Neutrophil (primary cell): ENCODE measurements at regions not wholly inside any gene's neighbourhood (a gene's known extent, or its start where the extent isn't known, plus 50 kb on each side); places are given as distances from the start of the nearest gene placed in this dataset.

Experiments
- H3K27ac ChIP-seq: fragments of 200-600 bp; sonication (generic); 2 replicates; pipeline ENCODE4 v1.5.1; 2016; ENCODE audit warnings: mild to moderate bottlenecking, moderate library complexity
- H3K27me3 ChIP-seq: fragments of 200-600 bp; sonication (generic); 2 replicates; pipeline ENCODE4 v1.6.0; 2016; ENCODE audit warnings: mild to moderate bottlenecking
- H3K36me3 ChIP-seq: fragments of 200-600 bp; sonication (generic); 2 replicates; pipeline ENCODE4 v1.5.1; 2017
- H3K4me1 ChIP-seq, 2 experiments: fragments of 200-600 bp in 1 of 2; sonication (generic) in 1 of 2; 1 replicate in 1 of 2; 2 replicates in 1 of 2; pipeline versions ENCODE4 v1.5.1 to v1.6.1; 2013 to 2016; ENCODE audit warnings: low read depth in 1 of 2, low read length in 1 of 2, mild to moderate bottlenecking in 1 of 2, moderate library complexity in 1 of 2; ENCODE audit not compliant: control insufficient read depth in 1 of 2, insufficient read depth in 1 of 2
- H3K4me3 ChIP-seq, 2 experiments: fragments of 200-600 bp in 1 of 2; sonication (generic) in 1 of 2; 1 replicate in 1 of 2; 2 replicates in 1 of 2; pipeline ENCODE4 v1.5.1; 2013 to 2016; ENCODE audit warnings: low read depth in 1 of 2, low read length in 1 of 2, mild to moderate bottlenecking in 1 of 2, moderate library complexity in 1 of 2
- H3K9me3 ChIP-seq: fragments of 200-600 bp; sonication (generic); 2 replicates; pipeline ENCODE4 v1.5.1; 2016
- TF ChIP-seq, protein P1 (sequence below): fragments of 200-600 bp; sonication (generic); IDR thresholded peaks from 2 replicates; pipeline ENCODE4 v1.5.1; 2016; ENCODE audit warnings: antibody characterized with exemption

DNA sequence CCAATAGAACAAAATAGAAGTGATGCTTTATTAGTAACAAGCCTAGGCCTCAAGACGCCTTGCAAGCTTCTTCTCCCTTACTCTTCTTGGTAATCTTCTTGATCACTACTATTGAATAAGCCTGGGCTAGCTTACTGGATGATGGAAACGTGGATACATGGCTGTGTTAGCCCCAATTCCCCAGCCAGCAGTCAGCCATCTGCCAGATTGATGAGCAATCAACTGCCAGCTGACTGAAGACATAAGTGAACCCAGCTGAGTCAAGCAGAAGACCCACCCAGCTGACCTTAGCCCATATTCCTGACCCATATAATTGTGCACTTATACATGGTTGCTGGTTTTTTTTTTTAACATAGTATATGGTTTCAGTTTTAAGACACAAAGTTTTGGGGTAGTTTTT, 130.4 kb downstream of the DHX15 start:
- H3K9me3 ChIP-seq = no peaks in the 10 kb centered on the region
- H3K27ac ChIP-seq = no peak overlapping the region
- H3K4me1 ChIP-seq = no peaks in the 10 kb centered on the region
- H3K36me3 ChIP-seq = no peaks in the 10 kb centered on the region
- TF ChIP-seq, protein P1, sequence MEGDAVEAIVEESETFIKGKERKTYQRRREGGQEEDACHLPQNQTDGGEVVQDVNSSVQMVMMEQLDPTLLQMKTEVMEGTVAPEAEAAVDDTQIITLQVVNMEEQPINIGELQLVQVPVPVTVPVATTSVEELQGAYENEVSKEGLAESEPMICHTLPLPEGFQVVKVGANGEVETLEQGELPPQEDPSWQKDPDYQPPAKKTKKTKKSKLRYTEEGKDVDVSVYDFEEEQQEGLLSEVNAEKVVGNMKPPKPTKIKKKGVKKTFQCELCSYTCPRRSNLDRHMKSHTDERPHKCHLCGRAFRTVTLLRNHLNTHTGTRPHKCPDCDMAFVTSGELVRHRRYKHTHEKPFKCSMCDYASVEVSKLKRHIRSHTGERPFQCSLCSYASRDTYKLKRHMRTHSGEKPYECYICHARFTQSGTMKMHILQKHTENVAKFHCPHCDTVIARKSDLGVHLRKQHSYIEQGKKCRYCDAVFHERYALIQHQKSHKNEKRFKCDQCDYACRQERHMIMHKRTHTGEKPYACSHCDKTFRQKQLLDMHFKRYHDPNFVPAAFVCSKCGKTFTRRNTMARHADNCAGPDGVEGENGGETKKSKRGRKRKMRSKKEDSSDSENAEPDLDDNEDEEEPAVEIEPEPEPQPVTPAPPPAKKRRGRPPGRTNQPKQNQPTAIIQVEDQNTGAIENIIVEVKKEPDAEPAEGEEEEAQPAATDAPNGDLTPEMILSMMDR = no peak
- H3K4me3 ChIP-seq = no peak overlapping the region
- H3K27me3 ChIP-seq = peaks cover 4% of the 10 kb centered on the region

DNA sequence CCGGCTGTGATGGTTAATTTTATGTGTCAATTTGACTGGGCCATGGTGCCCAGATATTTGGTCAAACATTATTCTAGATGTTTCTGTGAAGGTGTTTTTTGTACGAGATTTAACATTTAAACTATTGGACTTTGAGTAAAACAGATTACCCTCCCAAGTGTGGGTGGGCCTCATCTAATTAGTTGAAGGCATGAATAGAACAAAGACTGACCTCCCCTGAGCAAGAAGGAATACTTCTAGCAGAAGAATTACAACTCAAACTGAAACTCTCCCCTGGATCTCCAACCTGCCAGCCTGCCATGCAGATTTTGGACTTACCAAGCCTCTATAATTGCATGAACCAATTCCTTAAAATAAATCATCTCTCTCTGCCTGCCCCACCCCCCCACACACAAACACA, 132.5 kb downstream of the DHX15 start:
- no peak overlapping the region for H3K27ac ChIP-seq
- no peaks in the 10 kb centered on the region for H3K9me3 ChIP-seq
- no peak overlapping the region for H3K4me3 ChIP-seq
- no peaks in the 10 kb centered on the region for H3K27me3 ChIP-seq
- TF ChIP-seq, protein P1 = no peak
- no peaks in the 10 kb centered on the region for H3K36me3 ChIP-seq
- no peaks in the 10 kb centered on the region for H3K4me1 ChIP-seq

DNA sequence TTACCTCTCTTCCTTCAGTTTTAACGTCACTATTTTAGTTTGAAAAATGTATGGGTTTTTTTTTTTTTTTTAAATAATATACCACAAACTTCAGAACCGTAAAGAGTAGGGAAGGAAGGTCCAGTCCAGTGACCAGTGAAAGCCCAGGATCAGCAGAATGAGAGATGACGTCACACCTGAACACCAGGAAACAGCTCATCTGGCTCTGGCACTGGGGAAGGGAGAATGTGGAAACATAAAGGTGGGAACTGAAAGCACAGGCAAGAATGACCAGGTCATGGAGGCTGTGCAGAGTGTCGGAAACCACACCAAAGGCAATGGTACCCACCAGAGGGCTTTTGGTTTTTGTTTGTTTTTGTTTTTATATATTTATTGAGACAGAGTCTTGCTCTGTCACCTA, 141.2 kb downstream of the DHX15 start:
- no peaks in the 10 kb centered on the region for H3K9me3 ChIP-seq
- no peaks in the 10 kb centered on the region for H3K27me3 ChIP-seq
- H3K4me3 ChIP-seq = no peak overlapping the region
- H3K27ac ChIP-seq = no peak overlapping the region
- TF ChIP-seq, protein P1 = no peak
- no peaks in the 10 kb centered on the region for H3K4me1 ChIP-seq
- H3K36me3 ChIP-seq = no peaks in the 10 kb centered on the region

DNA sequence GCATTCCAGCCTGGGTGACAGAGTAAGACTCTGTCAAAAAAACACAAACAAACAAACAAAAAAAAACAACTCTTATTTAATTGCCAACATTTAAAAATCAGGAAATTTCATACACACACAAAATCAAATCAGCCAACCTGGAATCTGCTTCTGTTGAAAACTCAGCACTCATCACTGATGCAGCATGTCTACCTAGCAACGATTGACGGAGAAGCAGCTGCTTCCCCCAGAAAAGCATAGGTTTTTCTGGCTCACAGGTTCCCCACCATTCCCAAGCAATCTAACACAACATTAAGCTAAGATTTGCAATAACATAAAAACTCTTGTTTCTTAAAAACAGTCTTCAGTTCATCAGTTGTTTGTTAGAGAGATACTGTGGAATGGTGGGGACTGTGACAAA, 143.6 kb downstream of the DHX15 start:
- H3K27ac ChIP-seq = no peak overlapping the region
- TF ChIP-seq, protein P1 = no peak

DNA sequence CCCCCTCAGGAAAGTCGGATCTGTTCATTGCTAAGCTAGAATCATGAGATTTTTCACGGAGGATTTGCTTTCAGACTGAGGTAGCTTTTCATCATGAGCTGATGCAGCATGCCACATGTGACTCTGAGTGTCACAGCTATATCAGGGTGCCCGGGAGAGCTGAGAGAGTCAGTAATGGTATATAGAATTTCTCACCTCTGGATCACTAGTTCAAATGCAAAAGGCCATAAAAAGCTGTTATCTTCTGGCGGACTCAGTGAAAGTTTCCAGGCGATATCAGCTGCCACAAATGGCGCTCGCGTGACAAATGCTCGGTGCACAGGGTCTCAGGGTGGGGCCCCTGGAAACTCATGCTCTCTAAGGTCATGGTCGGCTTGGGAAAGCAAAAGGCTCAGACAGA, 150.1 kb downstream of the DHX15 start:
- Histone ChIP-seq H3K36me3 (no peaks in the 10 kb centered on the region), H3K27ac (no peak overlapping the region), H3K4me1 (no peaks in the 10 kb centered on the region), H3K27me3 (no peaks in the 10 kb centered on the region), H3K4me3 (no peak overlapping the region), H3K9me3 (no peaks in the 10 kb centered on the region)
- TF ChIP-seq, protein P1 = no peak

More for the DNA sequence above, 143.6 kb downstream of the DHX15 start:
- H3K36me3 ChIP-seq = no peaks in the 10 kb centered on the region
- no peaks in the 10 kb centered on the region for H3K9me3 ChIP-seq
- no peaks in the 10 kb centered on the region for H3K4me1 ChIP-seq
- H3K27me3 ChIP-seq = no peaks in the 10 kb centered on the region
- H3K4me3 ChIP-seq = no peak overlapping the region
